Activated CD4-positive, alpha-beta T cell treated with anti-CD3 and anti-CD28 coated beads for 36 hours (primary cell): ENCODE measurements at regions not wholly inside any gene's neighbourhood (a gene's known extent, or its start where the extent isn't known, plus 50 kb on each side); places are given as distances from the start of the nearest gene placed in this dataset.

Experiments
- ATAC-seq: fragments of 200-7000 bp; cut with Tn5 transposase; one replicate; pipeline ENCODE4 v1.10.0; 2021; ENCODE audit warnings: mild to moderate bottlenecking, moderate library complexity
- CTCF ChIA-PET: fragments of 350-600 bp; sonication (Branson Sonifier 250); formaldehyde crosslinking; loops from one replicate; lab custom pipeline; 2021; ENCODE audit warnings: antibody characterized with exemption; lab: Charles Lee
- POLR2A ChIA-PET: fragments of 350-600 bp; sonication (Branson Sonifier 250); formaldehyde crosslinking; loops from one replicate; lab custom pipeline; 2021; ENCODE audit warnings: antibody characterized with exemption, inconsistent platforms; lab: Charles Lee
- DNase-seq: peaks from one replicate; pipeline ENCODE4 v3.0.0-alpha.2; 2020
- H3K27ac Mint-ChIP-seq: one replicate; pipeline ENCODE4 v1.8.0; 2021; ENCODE audit warnings: mixed read lengths
- H3K27me3 Mint-ChIP-seq: one replicate; pipeline ENCODE4 v1.8.0; 2021; ENCODE audit warnings: mixed read lengths
- H3K36me3 Mint-ChIP-seq: one replicate; pipeline ENCODE4 v1.8.0; 2021; ENCODE audit warnings: low read depth, mixed read lengths
- H3K4me1 Mint-ChIP-seq: one replicate; pipeline ENCODE4 v1.8.0; 2021; ENCODE audit warnings: mixed read lengths
- H3K4me3 Mint-ChIP-seq: one replicate; pipeline ENCODE4 v1.8.0; 2021; ENCODE audit warnings: mild to moderate bottlenecking, moderate library complexity, mixed read lengths
- H3K9me3 Mint-ChIP-seq: one replicate; pipeline ENCODE4 v1.8.0; 2021; ENCODE audit warnings: low read depth, mixed read lengths
- intact Hi-C, 2 experiments: fragments of 100-400 bp; cut with DNase I in 1 of 2; cut with micrococcal nuclease in 1 of 2; formaldehyde crosslinking; loops; one replicate each; pipeline versions ENCODE4 v1.14.2 to v1.15.1; 2022 to 2024; cut with DNase I, micrococcal nuclease

GRCh38 chrX:5753291-5753690 is 475.4 kb downstream of the NLGN4X start:
- DNase-seq (no peak), ATAC-seq (no peak)
- intact Hi-C loops = no loop called here
- Mint-ChIP-seq H3K9me3 (peaks cover 2% of the 10 kb centered on the region), H3K36me3 (no peaks in the 10 kb centered on the region), H3K4me3 (no peak overlapping the region), H3K27ac (no peak overlapping the region), H3K27me3 (no peaks in the 10 kb centered on the region), H3K4me1 (no peaks in the 10 kb centered on the region)
- ChIA-PET POLR2A (no interaction called here), CTCF (no interaction called here)

GRCh38 chrX:5752831-5753230 is 475.8 kb downstream of the NLGN4X start:
- ChIA-PET POLR2A (no interaction called here), CTCF (no interaction called here)
- Mint-ChIP-seq H3K36me3 (no peaks in the 10 kb centered on the region), H3K9me3 (peaks cover 2% of the 10 kb centered on the region), H3K27ac (no peak overlapping the region), H3K4me1 (no peaks in the 10 kb centered on the region), H3K4me3 (no peak overlapping the region), H3K27me3 (no peaks in the 10 kb centered on the region)
- intact Hi-C loops = no loop called here
- no peak for DNase-seq
- no peak for ATAC-seq

GRCh38 chrX:5748586-5749150 is 480.0 kb downstream of the NLGN4X start:
- ChIA-PET POLR2A (no interaction called here), CTCF (no interaction called here)
- no peak overlapping the region for H3K27ac Mint-ChIP-seq
- H3K4me3 Mint-ChIP-seq = no peak overlapping the region
- no peak for ATAC-seq
- H3K4me1 Mint-ChIP-seq = no peaks in the 10 kb centered on the region
- no peaks in the 10 kb centered on the region for H3K9me3 Mint-ChIP-seq
- intact Hi-C loops = no loop called here
- no peak for DNase-seq
- no peaks in the 10 kb centered on the region for H3K36me3 Mint-ChIP-seq
- H3K27me3 Mint-ChIP-seq = no peaks in the 10 kb centered on the region

- Mint-ChIP-seq H3K4me3 (no peak overlapping the region), H3K27ac (no peak overlapping the region), H3K27me3 (no peaks in the 10 kb centered on the region), H3K9me3 (peaks cover 2% of the 10 kb centered on the region), H3K4me1 (no peaks in the 10 kb centered on the region), H3K36me3 (no peaks in the 10 kb centered on the region)
- DNase-seq (no peak), ATAC-seq (no peak)
- ChIA-PET CTCF (no interaction called here), POLR2A (no interaction called here)
- intact Hi-C loops = no loop called here
These were observed 482.4 kb downstream of the NLGN4X start for GRCh38 chrX:5746231-5746630.

- no peak for ATAC-seq
- ChIA-PET CTCF (no interaction called here), POLR2A (no interaction called here)
- H3K4me1 Mint-ChIP-seq = no peaks in the 10 kb centered on the region
- H3K4me3 Mint-ChIP-seq = no peak overlapping the region
- intact Hi-C loops = no loop called here
- no peaks in the 10 kb centered on the region for H3K36me3 Mint-ChIP-seq
- DNase-seq = no peak
- no peaks in the 10 kb centered on the region for H3K27me3 Mint-ChIP-seq
- peak overlapping the region; percentile 20 for H3K27ac Mint-ChIP-seq
- H3K9me3 Mint-ChIP-seq = peaks cover 2% of the 10 kb centered on the region
These were observed 495.2 kb downstream of the NLGN4X start for GRCh38 chrX:5733501-5733900.

- Mint-ChIP-seq H3K36me3 (no peaks in the 10 kb centered on the region), H3K27me3 (no peaks in the 10 kb centered on the region), H3K9me3 (peaks cover 2% of the 10 kb centered on the region), H3K27ac (no peak overlapping the region), H3K4me1 (no peaks in the 10 kb centered on the region), H3K4me3 (no peak overlapping the region)
- ChIA-PET POLR2A (no interaction called here), CTCF (no interaction called here)
- ATAC-seq (no peak), DNase-seq (no peak)
- intact Hi-C loops = no loop called here
These were observed 498.1 kb downstream of the NLGN4X start for GRCh38 chrX:5730556-5730955.

- Mint-ChIP-seq H3K9me3 (peaks cover 1% of the 10 kb centered on the region), H3K4me1 (no peaks in the 10 kb centered on the region), H3K27me3 (no peaks in the 10 kb centered on the region), H3K36me3 (no peaks in the 10 kb centered on the region), H3K27ac (no peak overlapping the region), H3K4me3 (no peak overlapping the region)
- ChIA-PET POLR2A (no interaction called here), CTCF (no interaction called here)
- no peak for ATAC-seq
- no peak for DNase-seq
- intact Hi-C loops = no loop called here
These were observed 502.4 kb downstream of the NLGN4X start for GRCh38 chrX:5726224-5726623.

GRCh38 chrX:5724123-5724522 is 504.5 kb downstream of the NLGN4X start:
- Mint-ChIP-seq H3K27me3 (no peaks in the 10 kb centered on the region), H3K36me3 (no peaks in the 10 kb centered on the region), H3K4me3 (no peak overlapping the region), H3K4me1 (no peaks in the 10 kb centered on the region), H3K9me3 (no peaks in the 10 kb centered on the region), H3K27ac (no peak overlapping the region)
- no peak for ATAC-seq
- CTCF ChIA-PET = no interaction called here
- POLR2A ChIA-PET = no interaction called here
- intact Hi-C loops = no loop called here
- no peak for DNase-seq

- H3K27ac Mint-ChIP-seq = no peak overlapping the region
- DNase-seq = no peak
- no peaks in the 10 kb centered on the region for H3K4me1 Mint-ChIP-seq
- ChIA-PET POLR2A (no interaction called here), CTCF (no interaction called here)
- H3K9me3 Mint-ChIP-seq = peaks cover 2% of the 10 kb centered on the region
- no peaks in the 10 kb centered on the region for H3K27me3 Mint-ChIP-seq
- no peaks in the 10 kb centered on the region for H3K36me3 Mint-ChIP-seq
- intact Hi-C loops = no loop called here
- no peak overlapping the region for H3K4me3 Mint-ChIP-seq
- no peak for ATAC-seq
These were observed 510.0 kb downstream of the NLGN4X start for GRCh38 chrX:5718651-5719050.

- DNase-seq (no peak), ATAC-seq (no peak)
- intact Hi-C loops = no loop called here
- Mint-ChIP-seq H3K4me1 (no peaks in the 10 kb centered on the region), H3K36me3 (no peaks in the 10 kb centered on the region), H3K27ac (no peak overlapping the region), H3K9me3 (peaks cover 2% of the 10 kb centered on the region), H3K27me3 (no peaks in the 10 kb centered on the region), H3K4me3 (no peak overlapping the region)
- ChIA-PET POLR2A (no interaction called here), CTCF (no interaction called here)
These were observed 512.0 kb downstream of the NLGN4X start for GRCh38 chrX:5716666-5717065.

GRCh38 chrX:5708251-5708650 is 520.4 kb downstream of the NLGN4X start:
- H3K9me3 Mint-ChIP-seq = no peaks in the 10 kb centered on the region
- H3K4me3 Mint-ChIP-seq = no peak overlapping the region
- no peaks in the 10 kb centered on the region for H3K4me1 Mint-ChIP-seq
- ChIA-PET POLR2A (no interaction called here), CTCF (no interaction called here)
- H3K36me3 Mint-ChIP-seq = no peaks in the 10 kb centered on the region
- intact Hi-C loops = no loop called here
- ATAC-seq (no peak), DNase-seq (no peak)
- H3K27ac Mint-ChIP-seq = no peak overlapping the region
- no peaks in the 10 kb centered on the region for H3K27me3 Mint-ChIP-seq

GRCh38 chrX:5702890-5703289 is 525.8 kb downstream of the NLGN4X start:
- Mint-ChIP-seq H3K36me3 (no peaks in the 10 kb centered on the region), H3K4me3 (no peak overlapping the region), H3K27ac (no peak overlapping the region), H3K4me1 (no peaks in the 10 kb centered on the region), H3K27me3 (no peaks in the 10 kb centered on the region), H3K9me3 (peaks cover 1% of the 10 kb centered on the region)
- ATAC-seq (no peak), DNase-seq (no peak)
- intact Hi-C loops = no loop called here
- CTCF ChIA-PET = no interaction called here
- POLR2A ChIA-PET = no interaction called here

- no peak overlapping the region for H3K4me3 Mint-ChIP-seq
- ChIA-PET CTCF (no interaction called here), POLR2A (no interaction called here)
- no peak for DNase-seq
- intact Hi-C loops = no loop called here
- no peaks in the 10 kb centered on the region for H3K4me1 Mint-ChIP-seq
- no peaks in the 10 kb centered on the region for H3K9me3 Mint-ChIP-seq
- no peak overlapping the region for H3K27ac Mint-ChIP-seq
- no peaks in the 10 kb centered on the region for H3K27me3 Mint-ChIP-seq
- no peaks in the 10 kb centered on the region for H3K36me3 Mint-ChIP-seq
- ATAC-seq = no peak
These were observed 532.7 kb downstream of the NLGN4X start for GRCh38 chrX:5695971-5696370.
